Coronary artery (tissue), 2 donors: ENCODE measurements at regions not wholly inside any gene's neighbourhood (a gene's known extent, or its start where the extent isn't known, plus 50 kb on each side); places are given as distances from the start of the nearest gene placed in this dataset.
"Not testable (repeated sequence)": the region's sequence is repeated elsewhere in the genome, so short reads cannot be mapped to it uniquely, and the experiment has no call there.

Experiments used
- DNase-seq: peaks from one replicate; pipeline ENCODE4 v3.0.0-alpha.2; 2017; ENCODE audit warnings: low spot score
- H3K27ac ChIP-seq, 2 donors: fragments of 200-600 bp; sonication (generic); one replicate each; pipeline ENCODE4 v1.5.1; 2016 to 2019
- H3K4me3 ChIP-seq: fragments of 200-600 bp; sonication (generic); 2 replicates; pipeline ENCODE4 v1.5.1; 2016; ENCODE audit warnings: mild to moderate bottlenecking, moderate library complexity
- TF ChIP-seq, protein P1 (sequence below): fragments of 200-600 bp; sonication (generic); IDR thresholded peaks from one replicate; pipeline ENCODE4 v1.5.1; 2019; ENCODE audit warnings: antibody characterized with exemption

DNA sequence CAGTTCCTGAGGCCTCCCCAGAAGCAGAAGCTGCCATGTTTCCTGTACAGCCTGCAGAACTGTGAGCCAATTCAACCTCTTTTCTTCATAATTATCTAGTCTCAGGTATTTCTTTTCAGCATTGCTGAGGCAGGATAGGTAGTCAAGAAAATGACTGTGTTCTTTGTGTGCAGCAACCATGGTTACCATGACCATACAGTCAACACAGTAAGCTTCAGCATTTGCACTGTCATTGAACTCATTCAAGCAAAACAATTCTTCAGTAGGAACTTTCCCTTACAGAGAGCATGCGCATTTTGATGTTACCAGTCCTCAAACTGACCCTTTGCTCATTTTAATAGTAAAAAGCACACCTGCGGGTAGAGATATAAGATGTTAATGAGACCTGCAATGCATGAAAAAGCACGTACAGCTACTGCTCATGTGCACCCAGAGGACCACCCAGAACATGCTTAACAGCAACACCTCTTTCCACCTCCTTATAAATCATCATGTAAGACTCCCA is 180.8 kb downstream of the PRKX start:
- TF ChIP-seq, protein P1, sequence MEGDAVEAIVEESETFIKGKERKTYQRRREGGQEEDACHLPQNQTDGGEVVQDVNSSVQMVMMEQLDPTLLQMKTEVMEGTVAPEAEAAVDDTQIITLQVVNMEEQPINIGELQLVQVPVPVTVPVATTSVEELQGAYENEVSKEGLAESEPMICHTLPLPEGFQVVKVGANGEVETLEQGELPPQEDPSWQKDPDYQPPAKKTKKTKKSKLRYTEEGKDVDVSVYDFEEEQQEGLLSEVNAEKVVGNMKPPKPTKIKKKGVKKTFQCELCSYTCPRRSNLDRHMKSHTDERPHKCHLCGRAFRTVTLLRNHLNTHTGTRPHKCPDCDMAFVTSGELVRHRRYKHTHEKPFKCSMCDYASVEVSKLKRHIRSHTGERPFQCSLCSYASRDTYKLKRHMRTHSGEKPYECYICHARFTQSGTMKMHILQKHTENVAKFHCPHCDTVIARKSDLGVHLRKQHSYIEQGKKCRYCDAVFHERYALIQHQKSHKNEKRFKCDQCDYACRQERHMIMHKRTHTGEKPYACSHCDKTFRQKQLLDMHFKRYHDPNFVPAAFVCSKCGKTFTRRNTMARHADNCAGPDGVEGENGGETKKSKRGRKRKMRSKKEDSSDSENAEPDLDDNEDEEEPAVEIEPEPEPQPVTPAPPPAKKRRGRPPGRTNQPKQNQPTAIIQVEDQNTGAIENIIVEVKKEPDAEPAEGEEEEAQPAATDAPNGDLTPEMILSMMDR, result no peak
- Histone ChIP-seq H3K4me3 (no peak overlapping the region), H3K27ac (no peak overlapping the region)
- no peak for DNase-seq

- H3K27ac ChIP-seq, H3K4me3 ChIP-seq, DNase-seq: not testable (repeated sequence)
These were observed 182.0 kb downstream of the PRKX start for GRCh38 chrX:3531435-3531834.

DNA sequence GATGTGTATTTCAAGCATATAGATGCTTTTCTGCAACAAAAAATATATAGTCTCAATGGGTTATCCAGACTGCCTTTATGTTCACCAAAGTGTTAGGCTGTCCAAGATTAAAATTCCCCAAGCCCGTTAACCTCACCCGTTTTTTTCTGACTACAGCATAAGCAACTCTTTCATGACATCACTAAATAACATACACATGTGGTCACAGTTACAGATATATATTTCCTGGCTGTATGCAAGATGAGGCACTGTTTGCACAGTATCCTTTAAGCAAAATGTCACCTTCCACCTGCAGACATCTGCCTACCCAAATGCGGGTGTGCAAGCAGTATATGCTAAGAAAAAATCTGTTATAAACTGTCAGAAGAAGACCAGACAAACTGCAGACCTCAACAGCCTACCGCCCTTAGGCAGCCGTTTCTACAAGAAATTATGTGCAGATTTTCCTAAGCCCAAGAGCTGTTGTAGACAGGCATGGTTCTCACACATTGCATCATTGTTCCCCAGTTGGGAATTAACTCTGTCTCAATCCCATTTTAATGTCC is 183.1 kb upstream of the MXRA5 start:
- Histone ChIP-seq H3K27ac (no peak overlapping the region), H3K4me3 (no peak overlapping the region)
- DNase-seq, result no peak
- TF ChIP-seq, protein P1, result no peak

DNA sequence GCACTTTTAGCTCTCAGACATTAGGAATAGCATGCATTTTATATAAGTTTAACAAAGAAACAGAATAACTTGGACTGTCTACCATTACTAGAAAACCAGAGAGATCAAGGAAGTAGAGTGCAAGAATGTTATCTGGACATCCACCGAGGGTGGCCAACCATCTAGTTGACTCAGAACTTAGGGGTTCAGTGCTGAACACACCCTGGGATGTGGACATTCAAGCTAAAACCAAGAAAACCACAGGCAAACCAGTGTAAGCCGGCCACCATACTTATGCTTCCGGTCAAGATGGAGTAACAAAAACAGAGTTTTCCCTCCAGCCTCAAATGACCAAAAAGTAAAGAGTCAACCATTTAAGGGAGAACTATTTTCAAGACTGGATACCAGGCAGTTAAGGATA is 181.4 kb upstream of the MXRA5 start:
- no peak for DNase-seq
- Histone ChIP-seq H3K27ac (no peak overlapping the region), H3K4me3 (no peak overlapping the region)
- TF ChIP-seq, protein P1, result no peak

- DNase-seq, result no peak
- Histone ChIP-seq H3K4me3 (no peak overlapping the region), H3K27ac (no peak overlapping the region)
- TF ChIP-seq, protein P1, result no peak
These were observed 180.7 kb upstream of the MXRA5 start for GRCh38 chrX:3527166-3527565.

GRCh38 chrX:3526731-3527130 is 180.3 kb upstream of the MXRA5 start:
- H3K4me3 ChIP-seq, result no peak overlapping the region
- TF ChIP-seq, protein P1, result no peak
- H3K27ac ChIP-seq, result no peak overlapping the region
- DNase-seq, result no peak

GRCh38 chrX:3526071-3526470 is 179.6 kb upstream of the MXRA5 start:
- H3K27ac ChIP-seq, result no peak overlapping the region
- TF ChIP-seq, protein P1, result no peak
- H3K4me3 ChIP-seq, result no peak overlapping the region
- no peak for DNase-seq
